ENCODE measurements at regions not wholly inside any gene's neighbourhood (a gene's known extent, or its start where the extent isn't known, plus 50 kb on each side); places are given as distances from the start of the nearest gene placed in this dataset.

DNA sequence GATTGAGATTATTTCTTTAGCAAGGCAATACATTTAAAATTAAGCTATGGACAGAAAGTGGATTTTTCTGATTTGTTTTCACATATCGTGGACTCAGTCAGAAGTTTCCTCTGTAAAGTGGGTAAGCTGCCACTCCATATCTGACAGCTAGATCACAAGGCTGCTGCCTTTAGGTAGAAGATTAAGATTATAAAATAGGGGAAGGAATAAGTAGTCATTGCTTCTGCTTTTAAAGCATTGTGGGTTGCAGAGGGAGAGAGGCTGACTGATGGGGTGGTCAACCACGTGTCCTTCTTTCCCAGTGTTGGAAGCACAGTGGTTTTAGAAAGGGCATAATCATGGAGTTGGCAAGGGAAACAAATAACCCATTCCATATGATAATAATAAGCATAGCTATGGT, 74.3 kb upstream of the MOCS2 start:
- no peak overlapping the region for H3K9ac ChIP-seq (ENCODE audit: low read depth, low read length)
- H3K9me3 ChIP-seq (ENCODE audit: control insufficient read depth, insufficient read depth, low read length), result no peaks in the 10 kb centered on the region
- no peaks in the 10 kb centered on the region for H3K36me3 ChIP-seq (ENCODE audit: insufficient read depth, low read length)
- H3K4me1 ChIP-seq (ENCODE audit: insufficient read depth, low read length), result no peaks in the 10 kb centered on the region

DNA sequence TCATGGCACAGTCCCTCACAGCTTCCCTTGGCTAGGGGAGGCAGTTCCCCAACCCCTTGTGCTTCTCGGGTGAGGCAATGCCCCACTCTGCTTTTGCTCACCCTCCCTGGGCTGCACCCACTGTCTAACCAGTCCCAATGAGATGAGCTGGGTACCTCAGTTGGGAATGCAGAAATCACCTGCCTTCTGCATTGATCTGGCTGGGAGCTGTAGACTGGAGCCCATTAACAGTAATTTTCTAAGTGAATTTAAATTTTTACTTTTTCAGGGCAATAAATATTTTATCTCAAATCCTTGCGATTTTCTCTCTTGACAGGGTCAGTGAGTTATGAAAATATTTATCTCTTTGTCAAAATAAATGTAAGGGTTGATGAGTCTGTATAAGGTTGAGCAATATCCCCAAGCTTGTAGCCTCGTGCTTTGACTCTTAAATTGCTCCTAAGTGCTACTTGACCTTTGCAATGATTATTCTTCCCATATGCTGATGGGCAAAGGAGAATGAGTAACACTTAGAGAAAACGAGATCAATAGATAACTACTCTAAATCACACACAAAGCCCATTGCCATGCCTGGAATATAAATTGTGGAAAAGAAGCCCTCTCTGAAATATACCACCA, 82.1 kb upstream of the MOCS2 start:
- Histone ChIP-seq H3K9me3 (ENCODE audit: control insufficient read depth, insufficient read depth, low read length) (0 out of 2 replicates have a peak, but pooled peaks cover 3% of the 10 kb centered on the region), H3K9ac (ENCODE audit: low read depth, low read length) (no peak overlapping the region), H3K36me3 (ENCODE audit: insufficient read depth, low read length) (no peaks in the 10 kb centered on the region), H3K4me1 (ENCODE audit: insufficient read depth, low read length) (no peaks in the 10 kb centered on the region)

DNA sequence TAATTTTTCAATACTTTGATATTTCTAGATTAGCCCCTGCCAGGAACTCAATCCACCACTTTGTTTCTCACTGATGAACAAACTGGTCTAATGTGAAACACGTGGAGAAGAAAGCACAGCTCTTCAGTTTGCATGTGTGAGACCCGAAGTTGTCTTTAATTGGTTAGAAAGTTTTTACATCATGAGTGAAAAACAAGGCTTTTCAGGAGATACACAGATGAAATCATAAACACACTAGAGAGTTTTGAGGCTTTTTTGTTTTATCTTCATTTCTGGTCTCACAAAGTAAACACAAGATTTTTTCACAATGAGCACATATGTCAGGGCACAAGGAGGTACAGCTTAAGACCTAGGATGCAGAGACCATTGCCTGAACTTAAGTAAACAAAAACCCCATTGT, 84.5 kb upstream of the MOCS2 start:
- Histone ChIP-seq H3K4me1 (ENCODE audit: insufficient read depth, low read length) (no peaks in the 10 kb centered on the region), H3K36me3 (ENCODE audit: insufficient read depth, low read length) (no peaks in the 10 kb centered on the region), H3K9ac (ENCODE audit: low read depth, low read length) (no peak overlapping the region), H3K9me3 (ENCODE audit: control insufficient read depth, insufficient read depth, low read length) (0 out of 2 replicates have a peak, but pooled peaks cover 3% of the 10 kb centered on the region)

DNA sequence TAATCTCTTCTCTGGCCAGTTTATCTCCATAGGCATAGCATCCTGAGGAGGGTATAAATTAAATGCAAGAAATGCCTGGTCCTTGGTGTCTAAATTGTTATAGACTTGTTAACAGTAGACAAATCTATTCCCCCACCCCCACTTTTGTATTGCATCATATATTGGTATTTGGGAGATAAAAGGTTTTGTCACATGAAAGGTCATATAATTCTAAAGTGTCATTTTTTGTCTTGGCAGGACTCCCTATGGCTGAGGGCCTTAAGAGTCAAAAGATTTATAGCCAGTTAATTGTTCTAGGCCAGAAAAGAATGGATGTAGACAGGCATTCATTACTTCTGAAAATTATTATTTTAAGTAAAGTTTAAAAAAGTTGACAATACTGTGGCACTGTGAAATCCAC, 90.3 kb upstream of the MOCS2 start:
- Histone ChIP-seq H3K9ac (ENCODE audit: low read depth, low read length) (no peak overlapping the region), H3K9me3 (ENCODE audit: control insufficient read depth, insufficient read depth, low read length) (no peaks in the 10 kb centered on the region), H3K4me1 (ENCODE audit: insufficient read depth, low read length) (no peaks in the 10 kb centered on the region), H3K36me3 (ENCODE audit: insufficient read depth, low read length) (no peaks in the 10 kb centered on the region)

DNA sequence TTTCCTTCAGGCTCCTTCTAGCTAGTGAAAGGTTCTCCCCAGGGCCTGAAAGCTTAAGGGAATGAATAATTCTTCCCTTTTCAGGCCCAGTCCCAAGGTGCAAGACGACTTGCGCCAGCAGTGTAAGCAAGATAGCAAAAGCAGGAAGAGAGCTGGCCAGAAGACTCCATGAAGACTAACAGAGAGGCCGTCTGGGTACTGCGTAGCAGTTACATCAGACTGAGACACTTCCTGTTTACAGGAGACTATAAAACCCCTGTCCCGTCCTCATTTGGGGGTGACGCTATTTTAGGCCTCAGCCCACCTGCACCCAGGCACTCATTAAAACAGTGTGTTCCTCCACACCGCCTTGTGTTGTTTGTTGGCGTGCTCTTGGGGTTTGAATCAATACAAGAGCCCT, 90.7 kb upstream of the MOCS2 start:
- H3K9ac ChIP-seq (ENCODE audit: low read depth, low read length), result no peak overlapping the region

DNA sequence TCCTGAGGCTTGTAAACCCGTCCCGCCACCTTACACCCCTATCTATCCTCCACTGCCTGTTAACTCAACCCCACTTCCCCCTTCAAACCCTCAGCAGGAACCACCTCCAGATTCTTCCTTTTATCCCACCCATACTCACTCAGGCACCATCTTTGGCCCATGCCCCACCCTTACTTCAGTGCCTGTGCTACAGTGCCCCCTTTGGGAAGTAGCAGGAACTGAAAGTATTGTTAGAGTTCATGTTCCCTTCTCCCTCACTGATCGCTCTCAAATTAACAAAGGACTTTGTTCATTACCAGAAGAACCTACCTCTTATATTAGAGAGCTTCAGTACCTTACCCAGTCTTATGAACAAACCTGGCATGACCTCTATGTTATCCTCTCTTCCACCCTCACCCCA, 92.2 kb upstream of the MOCS2 start:
- Histone ChIP-seq H3K9ac (ENCODE audit: low read depth, low read length) (no peak overlapping the region), H3K36me3 (ENCODE audit: insufficient read depth, low read length) (no peaks in the 10 kb centered on the region), H3K4me1 (ENCODE audit: insufficient read depth, low read length) (no peaks in the 10 kb centered on the region), H3K9me3 (ENCODE audit: control insufficient read depth, insufficient read depth, low read length) (no peaks in the 10 kb centered on the region)

More for the DNA sequence above, 90.7 kb upstream of the MOCS2 start:
- Histone ChIP-seq H3K36me3 (ENCODE audit: insufficient read depth, low read length) (no peaks in the 10 kb centered on the region), H3K9me3 (ENCODE audit: control insufficient read depth, insufficient read depth, low read length) (no peaks in the 10 kb centered on the region), H3K4me1 (ENCODE audit: insufficient read depth, low read length) (no peaks in the 10 kb centered on the region)

DNA sequence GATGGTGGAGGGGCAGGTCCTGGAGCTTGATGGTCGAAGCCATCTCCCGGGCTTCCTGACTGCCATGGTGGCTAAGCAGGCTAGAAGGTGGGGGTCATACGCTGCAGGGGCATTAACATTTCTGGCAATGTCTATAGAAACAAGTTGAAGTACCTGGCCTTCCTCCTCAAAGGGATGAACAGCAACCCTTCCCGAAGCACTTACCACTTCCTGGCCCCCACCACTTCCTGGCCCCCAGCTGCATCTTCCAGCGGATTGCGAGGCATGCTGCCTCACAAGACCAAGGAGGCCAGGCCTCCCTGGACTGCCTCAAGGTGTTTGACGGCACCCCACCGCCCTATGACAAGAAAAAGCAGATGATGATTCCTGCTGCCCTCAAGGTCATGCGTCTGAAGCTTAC, 97.0 kb upstream of the MOCS2 start:
- Histone ChIP-seq H3K36me3 (ENCODE audit: insufficient read depth, low read length) (no peaks in the 10 kb centered on the region), H3K9ac (ENCODE audit: low read depth, low read length) (no peak overlapping the region), H3K9me3 (ENCODE audit: control insufficient read depth, insufficient read depth, low read length) (no peaks in the 10 kb centered on the region), H3K4me1 (ENCODE audit: insufficient read depth, low read length) (no peaks in the 10 kb centered on the region)

DNA sequence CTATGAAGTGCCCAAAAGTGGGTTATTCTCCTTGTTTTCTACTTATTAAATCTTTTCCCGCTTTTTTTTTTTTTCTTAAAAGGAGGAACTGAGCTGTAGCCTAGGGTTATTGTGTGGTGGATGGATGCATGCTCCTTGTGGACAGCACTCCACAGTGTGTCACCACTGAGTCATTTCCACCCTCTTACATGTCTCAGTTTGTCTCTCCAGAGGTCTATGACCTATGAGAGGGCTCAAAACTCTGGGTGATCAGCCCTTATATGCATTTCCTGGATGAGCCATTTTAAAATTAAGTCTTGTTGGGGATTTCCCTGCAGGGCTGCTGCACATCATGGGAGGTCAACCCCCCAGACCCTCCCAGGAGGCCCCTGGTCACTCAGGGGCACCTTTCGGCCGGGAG, 102.2 kb upstream of the MOCS2 start:
- Histone ChIP-seq H3K36me3 (ENCODE audit: insufficient read depth, low read length) (no peaks in the 10 kb centered on the region), H3K9ac (ENCODE audit: low read depth, low read length) (no peak overlapping the region), H3K4me1 (ENCODE audit: insufficient read depth, low read length) (no peaks in the 10 kb centered on the region), H3K9me3 (ENCODE audit: control insufficient read depth, insufficient read depth, low read length) (no peaks in the 10 kb centered on the region)

DNA sequence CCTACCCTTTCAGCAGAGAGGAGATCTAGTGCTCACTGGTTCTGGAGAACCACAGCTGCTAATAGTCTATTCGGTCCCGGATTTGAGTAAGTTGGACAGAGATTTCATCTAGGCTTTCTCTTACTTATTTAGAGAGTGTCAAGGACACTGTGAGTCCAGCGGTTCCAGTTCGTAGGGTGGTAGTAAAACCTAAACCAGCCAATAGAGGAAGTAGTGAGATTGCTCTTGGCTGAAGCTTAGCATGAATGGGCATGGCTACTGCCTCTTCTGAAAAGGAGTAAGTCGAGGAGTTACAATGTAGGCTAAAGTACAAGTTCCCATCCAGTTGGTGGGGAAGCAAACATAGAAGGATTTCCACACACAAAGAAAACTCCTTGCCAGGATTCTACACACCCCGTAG, 109.6 kb upstream of the MOCS2 start:
- H3K4me1 ChIP-seq (ENCODE audit: insufficient read depth, low read length), result no peaks in the 10 kb centered on the region
- H3K9me3 ChIP-seq (ENCODE audit: control insufficient read depth, insufficient read depth, low read length), result no peaks in the 10 kb centered on the region
- no peak overlapping the region for H3K9ac ChIP-seq (ENCODE audit: low read depth, low read length)
- peaks cover 3% of the 10 kb centered on the region; the same call in 1 of the 2 replicates for H3K36me3 ChIP-seq (ENCODE audit: insufficient read depth, low read length)

DNA sequence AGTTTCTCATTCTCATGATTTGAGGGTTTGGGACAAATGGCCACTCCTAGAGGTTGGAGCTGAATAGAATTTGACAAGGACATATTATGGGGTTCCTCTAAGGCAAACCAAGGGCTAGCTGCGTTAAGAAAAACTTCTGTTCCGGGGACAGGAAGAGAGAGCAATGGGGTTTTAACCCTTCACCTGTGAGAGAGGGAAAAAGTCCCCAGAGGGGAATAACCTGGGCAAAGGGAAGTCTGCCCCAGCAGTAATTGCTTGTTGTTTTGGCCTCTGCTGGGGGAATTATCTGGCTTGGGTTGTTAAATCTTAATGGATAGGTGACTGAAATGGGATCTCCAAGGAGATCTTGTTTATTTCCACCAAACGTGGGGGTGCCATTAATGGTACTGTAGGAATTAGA, 110.1 kb upstream of the MOCS2 start:
- Histone ChIP-seq H3K9me3 (ENCODE audit: control insufficient read depth, insufficient read depth, low read length) (no peaks in the 10 kb centered on the region), H3K36me3 (ENCODE audit: insufficient read depth, low read length) (peaks cover 3% of the 10 kb centered on the region; the same call in 1 of the 2 replicates), H3K9ac (ENCODE audit: low read depth, low read length) (no peak overlapping the region), H3K4me1 (ENCODE audit: insufficient read depth, low read length) (no peaks in the 10 kb centered on the region)

DNA sequence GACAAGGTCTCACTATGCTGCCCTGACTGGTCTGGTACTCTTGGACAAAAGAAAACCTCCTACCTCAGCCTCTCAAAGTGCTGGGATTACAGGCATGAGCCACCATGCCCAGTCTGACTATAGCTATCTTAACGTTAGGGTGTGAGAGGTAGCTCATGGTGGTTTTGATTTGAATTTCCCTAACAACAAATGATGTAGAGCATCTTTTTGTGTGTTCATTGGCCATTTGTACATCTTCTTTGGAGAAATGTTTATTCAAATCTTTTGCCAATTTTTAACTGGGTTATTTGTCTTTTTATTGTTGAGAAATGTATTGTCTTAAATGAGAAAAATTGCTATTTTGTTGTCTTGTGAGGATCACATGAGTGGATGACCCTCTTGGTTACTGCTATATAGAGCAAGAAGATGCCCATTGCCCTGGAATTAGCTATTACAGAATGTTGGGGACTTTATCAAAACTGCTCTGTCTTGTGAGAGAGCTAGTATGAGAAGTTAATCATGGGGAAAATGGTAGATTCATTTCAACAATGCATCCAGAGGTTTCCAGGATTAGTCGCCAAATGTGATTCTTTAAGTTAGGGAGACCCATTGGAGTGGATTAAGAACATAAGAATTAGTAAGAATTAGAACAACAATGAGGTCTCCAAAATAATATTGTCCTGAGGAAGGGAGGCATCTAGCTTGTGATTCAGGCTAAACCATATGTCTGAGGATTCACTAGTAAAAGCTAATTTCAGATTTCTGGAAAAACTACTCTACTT, 124.3 kb upstream of the MOCS2 start:
- H3K36me3 ChIP-seq (ENCODE audit: insufficient read depth, low read length), result no peaks in the 10 kb centered on the region
- H3K9ac ChIP-seq (ENCODE audit: low read depth, low read length), result no peak overlapping the region
- H3K4me1 ChIP-seq (ENCODE audit: insufficient read depth, low read length), result no peaks in the 10 kb centered on the region
- peaks cover 4% of the 10 kb centered on the region; the same call in 1 of the 2 replicates for H3K9me3 ChIP-seq (ENCODE audit: control insufficient read depth, insufficient read depth, low read length)

DNA sequence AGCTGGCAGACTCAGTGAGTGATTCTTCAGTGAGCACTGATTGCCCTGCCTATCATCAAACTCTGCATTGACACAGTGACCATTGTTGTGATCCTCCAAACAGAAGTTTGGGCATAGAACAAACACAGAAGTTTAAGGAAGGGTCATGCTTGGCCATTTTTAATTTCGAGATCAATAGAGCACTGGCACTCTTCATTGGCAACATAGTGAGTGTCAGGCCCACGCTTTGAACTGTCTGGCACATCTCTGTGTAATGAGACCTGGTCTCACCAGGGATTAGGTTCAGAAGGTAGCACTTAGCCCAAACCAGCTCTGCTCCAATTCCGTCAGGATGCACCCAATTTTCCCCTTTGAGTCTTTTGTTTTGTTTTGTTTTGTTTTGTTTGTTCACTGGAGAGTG, 127.1 kb upstream of the MOCS2 start:
- Histone ChIP-seq H3K36me3 (ENCODE audit: insufficient read depth, low read length) (no peaks in the 10 kb centered on the region), H3K9ac (ENCODE audit: low read depth, low read length) (no peak overlapping the region), H3K4me1 (ENCODE audit: insufficient read depth, low read length) (no peaks in the 10 kb centered on the region), H3K9me3 (ENCODE audit: control insufficient read depth, insufficient read depth, low read length) (no peaks in the 10 kb centered on the region; the same call in 1 of the 2 replicates)

DNA sequence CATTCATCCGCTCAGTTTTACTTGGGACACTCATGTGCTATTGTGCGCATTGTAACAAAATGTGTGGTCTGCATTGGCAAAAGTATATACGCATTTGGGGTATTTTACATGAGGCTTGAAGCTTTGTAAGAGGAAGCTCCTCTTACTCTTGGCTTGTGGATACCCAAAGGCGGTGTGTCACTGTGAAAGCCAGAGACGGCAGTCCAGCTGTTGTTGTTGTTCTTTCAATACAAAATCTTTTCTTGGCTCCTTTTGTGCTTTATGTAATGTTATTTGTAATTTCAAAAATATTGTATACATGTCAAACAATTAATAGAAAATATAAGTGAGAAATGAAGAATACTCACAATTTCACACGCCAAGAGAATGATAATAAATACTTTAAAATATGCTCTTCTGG, 128.3 kb upstream of the MOCS2 start:
- Histone ChIP-seq H3K9me3 (ENCODE audit: control insufficient read depth, insufficient read depth, low read length) (no peaks in the 10 kb centered on the region), H3K9ac (ENCODE audit: low read depth, low read length) (no peak overlapping the region), H3K4me1 (ENCODE audit: insufficient read depth, low read length) (no peaks in the 10 kb centered on the region), H3K36me3 (ENCODE audit: insufficient read depth, low read length) (no peaks in the 10 kb centered on the region)

DNA sequence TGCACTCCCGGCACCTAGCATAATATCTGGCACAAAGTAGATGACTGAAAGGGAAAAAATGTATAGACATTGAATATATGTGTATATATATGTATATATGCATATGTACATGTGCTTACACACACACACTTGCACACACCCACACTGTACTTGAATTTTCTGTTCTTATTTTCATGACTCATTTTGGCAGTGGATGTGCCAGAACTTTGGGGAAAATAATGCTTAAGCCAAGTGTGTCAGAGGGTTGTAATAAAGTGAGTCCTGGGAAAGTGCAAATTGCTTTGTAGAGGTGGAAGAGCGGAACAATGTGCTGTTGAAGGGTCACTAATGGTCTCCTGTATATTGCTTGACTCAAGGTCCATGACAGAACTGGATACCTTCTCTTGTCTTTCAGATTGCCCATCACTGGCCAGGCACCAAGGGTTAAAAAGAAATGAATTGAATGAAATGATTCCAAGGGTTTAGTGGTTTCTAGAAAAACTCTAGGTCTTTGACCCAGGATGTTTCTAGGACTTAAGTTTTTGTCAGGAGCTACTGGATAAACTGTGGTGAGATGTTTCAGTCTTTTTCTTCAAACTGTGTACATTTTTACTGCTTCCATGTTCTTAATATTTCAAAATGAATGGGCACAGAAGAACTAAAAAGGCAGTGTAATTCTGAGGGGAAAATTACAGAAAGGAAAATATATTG, 129.9 kb upstream of the MOCS2 start:
- H3K4me1 ChIP-seq (ENCODE audit: insufficient read depth, low read length), result no peaks in the 10 kb centered on the region
- H3K9me3 ChIP-seq (ENCODE audit: control insufficient read depth, insufficient read depth, low read length), result no peaks in the 10 kb centered on the region
- no peaks in the 10 kb centered on the region for H3K36me3 ChIP-seq (ENCODE audit: insufficient read depth, low read length)
- no peak overlapping the region for H3K9ac ChIP-seq (ENCODE audit: low read depth, low read length)

DNA sequence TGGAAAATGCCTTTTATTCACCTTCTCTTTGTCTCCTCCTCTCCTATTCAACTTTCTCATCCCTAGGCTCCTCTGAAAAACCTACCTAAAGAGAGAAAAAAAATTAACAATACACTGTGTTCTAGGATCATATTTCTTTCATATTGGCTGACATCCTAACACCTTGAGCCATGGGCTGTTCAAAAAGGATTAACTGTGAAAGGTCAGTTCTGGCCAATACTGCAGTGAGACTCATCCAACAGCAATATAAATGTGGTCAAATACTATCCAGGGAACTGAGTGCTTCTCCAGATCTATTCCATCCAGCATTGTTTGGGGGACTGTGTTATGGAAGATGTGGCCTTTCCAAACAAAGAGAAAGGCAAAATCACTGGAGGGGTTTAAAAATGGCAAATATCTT, 131.1 kb upstream of the MOCS2 start:
- Histone ChIP-seq H3K9me3 (ENCODE audit: control insufficient read depth, insufficient read depth, low read length) (no peaks in the 10 kb centered on the region), H3K9ac (ENCODE audit: low read depth, low read length) (no peak overlapping the region), H3K36me3 (ENCODE audit: insufficient read depth, low read length) (no peaks in the 10 kb centered on the region), H3K4me1 (ENCODE audit: insufficient read depth, low read length) (no peaks in the 10 kb centered on the region)

All from ES-I3 (cell line).